SKM-1 treated with dmso at 0.1 percent for 144 hours (cell line): ENCODE measurements at regions not wholly inside any gene's neighbourhood (a gene's known extent, or its start where the extent isn't known, plus 50 kb on each side); places are given as distances from the start of the nearest gene placed in this dataset.
"Not testable (repeated sequence)": the region's sequence is repeated elsewhere in the genome, so short reads cannot be mapped to it uniquely, and the experiment has no call there.

ENCODE experiments used
- DNase-seq: peaks from one replicate; lab custom pipeline; 2025; ENCODE audit not compliant: unreplicated experiment; lab: John Stamatoyannopoulos, UW

DNA sequence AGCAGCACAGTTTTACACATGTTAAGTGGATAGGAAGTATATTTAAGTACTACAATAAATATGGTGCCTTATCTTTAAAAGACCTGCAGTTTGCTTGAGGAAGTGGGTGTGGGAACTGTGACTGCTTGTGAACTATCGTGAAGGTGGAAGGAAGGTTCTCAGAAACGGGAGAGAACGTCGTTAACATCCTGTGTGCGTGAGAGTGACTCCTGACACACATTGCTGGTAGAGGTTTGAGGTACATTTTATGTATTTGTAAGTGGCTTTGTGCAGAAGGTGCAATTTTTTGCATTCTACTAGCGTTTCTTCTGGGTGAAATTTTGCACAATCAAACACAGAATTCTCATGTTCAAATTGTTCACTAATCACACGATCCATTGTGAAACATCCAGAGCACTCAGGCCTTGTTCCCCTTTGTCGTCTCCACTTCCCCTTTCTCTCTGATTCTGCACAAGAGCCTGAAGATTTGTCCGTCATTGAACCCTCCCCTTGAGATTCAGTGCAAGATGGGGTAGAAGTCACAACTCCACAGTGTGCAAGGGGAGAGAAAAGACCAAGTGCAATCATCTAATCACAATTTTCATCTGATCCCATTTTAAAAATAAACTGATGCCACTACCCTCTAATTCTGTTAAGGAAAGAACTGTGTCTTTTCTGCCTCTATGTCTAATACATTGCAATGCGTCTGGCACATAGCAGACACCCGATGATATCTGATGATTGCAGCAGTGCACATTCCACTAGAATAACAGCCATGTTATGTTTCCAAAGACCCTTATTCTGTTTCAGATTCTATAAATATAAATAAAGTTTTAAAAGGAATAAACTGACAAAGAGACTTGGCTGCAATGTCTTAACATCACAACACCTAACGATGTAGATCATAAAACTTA is 279.9 kb downstream of the NEBL start:
- peak; percentile 66 for DNase-seq

DNA sequence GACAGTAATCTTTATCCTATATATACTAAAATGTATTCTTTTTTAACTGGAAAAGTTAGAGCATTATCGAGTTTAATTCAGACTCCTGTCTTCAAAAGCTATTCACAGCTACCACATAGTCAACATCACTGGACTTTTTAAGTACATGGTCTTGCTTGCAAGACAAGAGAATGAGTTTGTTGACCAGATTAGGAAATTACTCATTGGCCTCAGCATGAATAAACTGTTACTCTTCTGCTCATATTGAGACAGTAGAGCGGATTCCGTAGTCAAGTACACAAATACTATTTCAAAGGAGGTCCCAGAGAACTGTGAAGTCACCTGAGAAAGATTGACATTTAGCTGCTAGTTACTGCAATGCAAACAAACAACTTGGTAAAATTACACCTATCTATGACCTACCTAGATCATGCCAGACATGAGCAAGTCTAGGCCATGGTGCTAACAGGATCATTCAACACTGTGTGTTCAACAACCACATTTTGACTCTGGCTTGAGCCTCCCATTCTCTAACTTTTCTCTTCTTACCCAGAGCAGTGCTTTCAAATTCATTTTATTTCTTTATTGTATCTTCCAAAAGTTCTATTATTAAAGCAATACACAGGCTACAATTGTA is 280.9 kb downstream of the NEBL start:
- DNase-seq, result no peak

DNA sequence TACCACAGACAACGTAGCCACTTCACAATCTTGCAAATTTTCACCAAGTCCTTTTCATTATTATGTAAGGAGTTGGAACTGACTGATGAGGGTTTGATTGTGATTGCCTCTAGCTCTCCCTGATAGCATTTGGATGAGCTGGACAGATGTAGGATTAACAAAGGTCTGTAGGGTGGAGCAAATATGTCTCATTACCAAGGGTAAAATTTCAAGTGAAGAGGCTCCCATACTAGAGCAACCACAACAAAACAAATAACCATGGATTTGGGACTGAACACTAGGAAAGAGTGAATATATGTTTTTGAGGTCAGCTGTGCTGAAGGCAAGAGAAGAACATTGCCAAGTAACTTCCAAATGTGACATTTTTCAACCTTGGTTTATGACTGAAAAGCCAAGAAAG is 281.7 kb downstream of the NEBL start:
- no peak for DNase-seq

DNA sequence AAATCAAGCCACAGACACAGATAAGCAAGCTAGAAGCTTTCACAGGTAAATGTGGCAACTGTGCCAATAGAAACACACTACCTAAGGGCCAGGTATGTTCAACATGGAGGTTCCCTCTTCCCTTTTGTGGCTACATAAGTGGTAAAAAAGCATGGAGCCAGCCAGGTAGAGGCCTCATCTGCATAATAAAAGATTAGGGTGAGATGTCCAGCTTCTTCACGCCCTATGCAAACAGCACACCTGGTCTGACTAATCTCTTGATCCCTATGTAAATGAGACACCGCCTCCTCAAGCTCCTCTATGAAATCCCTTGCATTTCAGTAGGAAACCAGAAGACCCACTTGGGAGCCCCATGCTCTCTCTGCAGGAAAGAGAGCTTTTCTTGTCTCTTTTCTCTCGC is 282.2 kb downstream of the NEBL start:
- no peak for DNase-seq

DNA sequence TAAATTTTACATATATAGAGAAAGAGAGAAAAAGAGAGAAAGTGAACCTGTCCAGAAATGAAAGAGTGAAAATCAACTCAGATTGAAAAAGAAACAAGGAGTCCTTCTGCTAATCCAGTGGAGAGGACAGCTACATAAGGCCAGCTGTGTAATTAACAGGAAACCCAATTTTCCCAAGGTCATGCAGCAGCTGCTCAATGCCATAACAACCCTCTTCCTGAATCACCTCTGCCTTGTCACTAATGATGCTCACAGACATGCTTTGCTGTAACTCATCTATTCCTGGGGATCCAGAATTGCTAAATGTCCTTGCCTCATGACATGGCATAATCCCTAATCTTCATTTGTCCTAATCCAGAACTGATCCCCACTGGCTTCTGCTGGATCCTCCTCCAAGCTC is 288.6 kb downstream of the NEBL start:
- DNase-seq, result no peak

DNA sequence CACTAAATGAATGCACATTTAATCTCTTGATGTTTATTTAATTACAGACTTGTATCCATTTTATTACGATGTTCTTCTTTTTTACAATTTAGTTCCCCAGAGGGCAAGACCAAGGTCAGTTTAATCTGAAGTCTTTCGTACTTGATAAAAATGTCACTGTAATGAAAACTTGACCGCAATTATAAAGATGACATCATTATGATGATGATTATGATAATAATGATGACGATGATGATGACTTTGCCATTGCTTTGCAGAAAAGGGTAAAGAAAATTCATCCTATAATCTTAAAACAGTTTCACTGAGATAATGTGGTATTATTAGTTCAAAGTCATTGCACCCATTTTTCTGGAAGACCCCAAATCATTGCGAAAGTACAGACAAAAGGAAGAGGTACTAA is 290.1 kb downstream of the NEBL start:
- no peak for DNase-seq

DNA sequence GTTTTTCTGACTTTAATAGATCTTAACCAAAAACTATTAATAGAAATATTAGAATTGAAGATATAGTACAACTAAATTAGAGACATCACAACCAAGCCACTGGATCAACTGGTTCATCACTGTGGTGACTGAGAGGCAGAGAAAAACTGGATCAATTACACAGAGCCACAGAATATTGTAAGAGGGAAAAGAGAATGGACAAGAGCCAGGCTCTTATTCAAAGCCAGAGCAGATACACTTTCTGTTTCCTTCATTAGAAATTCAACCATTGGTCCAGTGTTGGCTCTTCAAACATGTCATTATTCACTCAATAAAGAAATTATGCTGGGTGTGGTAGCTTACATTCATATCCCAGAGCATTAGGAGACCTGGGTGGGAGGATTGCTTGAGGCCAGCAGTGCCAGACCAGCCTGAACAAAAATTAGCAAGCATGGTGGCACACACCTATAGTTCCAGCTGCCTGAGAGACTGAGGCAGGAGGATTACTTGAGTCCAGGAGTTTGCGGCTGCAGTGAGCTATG is 295.1 kb downstream of the NEBL start:
- DNase-seq, result no peak

DNA sequence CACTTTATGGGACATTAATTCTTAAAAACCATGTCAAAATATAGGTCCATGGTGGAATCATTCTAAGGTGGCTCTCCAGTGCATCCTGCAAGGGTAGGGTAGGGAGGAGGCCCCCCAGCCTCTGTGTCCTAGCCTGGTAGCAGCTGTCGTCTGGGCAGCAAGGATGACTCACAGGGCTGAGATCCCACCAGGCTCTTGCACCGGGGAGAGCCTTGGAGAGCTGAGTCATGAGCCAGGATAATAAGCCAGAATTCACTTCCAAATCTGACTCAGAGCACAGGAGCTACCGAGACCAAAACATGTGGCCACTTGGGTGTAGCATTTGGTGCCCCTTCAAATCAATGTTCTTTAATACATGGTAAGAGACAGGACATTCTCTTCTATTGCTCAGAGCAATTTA is 298.5 kb downstream of the NEBL start:
- no peak for DNase-seq

DNA sequence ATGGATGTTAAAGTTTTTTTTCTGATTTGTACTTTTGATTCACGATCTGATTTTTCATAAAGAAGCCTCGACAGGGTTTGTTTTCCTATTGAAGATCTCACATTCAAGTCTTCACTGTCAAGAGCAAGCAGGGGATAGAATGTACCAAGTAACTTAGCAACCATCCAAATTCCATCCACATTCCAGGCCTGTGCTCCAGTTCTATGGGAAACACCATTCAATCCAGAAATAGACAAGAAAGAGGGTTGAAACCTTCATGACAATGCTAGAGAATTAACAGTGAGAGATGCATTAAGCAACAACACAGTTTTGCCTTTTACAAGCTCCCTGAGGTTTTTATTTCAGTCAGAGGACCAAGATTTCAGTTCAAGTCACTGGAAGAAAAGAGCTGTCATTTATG is 300.2 kb downstream of the NEBL start:
- DNase-seq, result no peak

DNA sequence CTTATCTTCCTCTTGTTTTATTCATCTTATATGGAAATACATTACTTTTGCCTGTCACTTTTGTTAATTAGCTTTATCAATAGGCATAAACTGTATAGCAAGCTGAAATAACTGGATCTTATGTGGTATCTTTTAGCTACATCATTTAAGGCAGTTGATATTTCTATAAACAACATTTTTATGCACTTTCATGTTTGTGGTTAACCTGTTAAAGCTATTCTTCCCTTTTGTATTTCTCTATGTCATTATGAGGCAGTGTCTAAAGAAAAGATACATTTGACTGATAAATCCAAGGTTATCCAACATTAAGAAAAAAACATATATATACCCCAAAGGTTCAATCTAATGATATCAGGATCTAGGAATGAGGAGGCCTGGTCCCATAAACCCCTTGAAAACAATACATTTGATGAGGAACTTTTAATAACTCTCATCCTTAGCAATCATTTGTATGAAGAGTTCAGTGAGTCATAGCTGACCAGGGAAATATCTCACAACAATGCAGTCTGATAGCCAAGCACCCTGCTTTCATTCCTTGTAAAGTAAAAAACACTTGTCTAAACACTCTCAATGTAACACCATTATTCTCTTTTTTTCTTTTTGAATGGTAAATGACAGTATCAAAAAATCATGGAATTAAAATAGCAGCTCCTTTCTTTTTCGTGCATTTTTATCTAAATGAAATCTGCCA is 300.9 kb downstream of the NEBL start:
- DNase-seq, result no peak

DNA sequence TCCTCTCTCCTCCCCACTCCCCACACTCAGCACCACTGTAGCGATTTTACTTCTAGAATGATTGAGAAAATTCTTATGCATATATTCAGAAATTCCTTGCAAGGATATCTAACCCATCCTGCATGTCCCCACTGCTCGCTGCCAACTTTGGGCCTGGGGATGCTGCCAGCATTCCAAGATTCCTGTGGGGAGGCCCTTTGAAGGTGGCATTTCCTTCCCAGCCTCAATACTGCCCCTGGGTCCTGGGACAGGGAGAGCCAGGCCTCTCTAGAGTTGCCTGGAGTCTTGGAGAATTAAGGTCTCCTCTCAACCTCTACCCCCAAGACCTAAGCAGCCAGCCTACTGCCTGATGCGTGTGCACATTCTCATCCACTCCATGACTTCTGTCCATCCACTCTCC is 303.5 kb downstream of the NEBL start:
- DNase-seq, result no peak

DNA sequence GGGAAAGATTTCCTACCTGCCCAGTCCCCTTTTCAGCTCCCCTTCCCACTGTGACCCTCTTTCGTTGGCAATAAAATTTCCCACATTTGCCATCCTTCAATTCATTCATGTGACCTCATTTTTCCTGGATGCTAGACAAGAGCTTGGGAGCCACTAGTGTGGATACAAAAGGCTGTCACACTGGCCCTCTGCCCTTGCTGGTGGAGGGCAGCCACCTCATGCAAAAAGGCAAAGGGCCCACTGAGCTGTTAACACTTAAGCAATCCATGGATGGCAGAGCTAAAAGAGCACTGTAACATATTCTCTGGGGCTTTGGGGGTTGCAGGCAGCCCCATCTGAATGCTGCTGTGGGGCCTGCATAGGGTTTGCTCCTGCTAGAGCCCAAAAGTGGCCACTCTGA is 315.1 kb downstream of the NEBL start:
- no peak for DNase-seq

DNA sequence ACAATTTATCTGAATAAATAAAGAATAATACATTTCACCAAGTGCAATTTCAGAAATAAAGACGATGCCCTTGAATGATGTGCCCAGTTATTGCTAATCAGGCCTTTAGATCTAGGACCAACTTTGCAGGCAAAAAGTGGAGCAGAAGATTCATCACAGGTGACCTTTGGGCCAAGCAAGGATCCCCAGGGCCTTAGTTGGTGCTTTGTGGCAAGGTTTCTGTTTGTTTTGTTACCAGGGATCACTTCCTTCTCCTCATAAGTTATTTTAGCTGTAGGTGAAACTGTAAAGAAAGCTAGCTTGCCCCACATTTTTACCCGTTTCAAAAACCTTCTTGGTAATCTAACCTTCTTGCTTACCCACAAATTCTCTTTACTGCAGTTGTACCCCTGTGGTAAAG is 323.2 kb downstream of the NEBL start:
- DNase-seq, result no peak

DNA sequence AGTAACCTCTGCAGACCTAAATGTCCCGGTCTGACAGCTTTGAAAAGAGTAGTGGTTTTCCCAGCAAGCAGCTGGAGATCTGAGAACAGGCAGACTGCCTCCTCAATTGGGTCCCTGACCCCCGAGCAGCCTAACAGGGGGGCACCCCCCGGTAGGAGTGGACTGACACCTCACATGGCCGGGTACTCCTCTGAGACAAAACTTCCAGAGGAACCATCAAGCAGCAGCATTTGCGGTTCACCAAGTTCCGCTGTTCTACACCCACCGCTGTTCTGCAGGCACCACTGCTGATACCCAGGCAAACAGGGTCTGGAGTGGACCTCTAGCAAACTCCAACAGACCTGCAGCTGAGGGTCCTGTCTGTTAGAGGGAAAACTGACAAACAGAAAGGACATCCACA is 341.1 kb downstream of the NEBL start:
- not testable (repeated sequence) for DNase-seq

DNA sequence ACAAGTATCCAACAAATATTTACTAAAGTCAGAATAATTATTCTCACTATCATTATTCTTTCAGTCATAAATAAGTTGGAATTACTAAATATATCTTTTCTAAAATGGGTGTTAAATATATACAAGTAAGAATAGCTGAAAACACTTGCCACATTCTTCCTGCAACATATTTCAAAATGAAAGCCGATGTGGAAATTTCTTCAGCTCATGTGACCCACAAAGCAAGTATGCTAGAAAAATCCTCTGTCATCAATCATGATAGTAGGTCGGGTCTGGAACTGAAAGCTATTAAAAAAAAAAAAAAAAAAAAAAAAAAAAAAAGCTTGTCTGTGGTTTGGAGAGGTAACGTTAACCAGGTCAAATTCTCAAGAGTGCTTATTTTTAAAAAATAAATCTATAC is 344.7 kb downstream of the NEBL start:
- no peak for DNase-seq

DNA sequence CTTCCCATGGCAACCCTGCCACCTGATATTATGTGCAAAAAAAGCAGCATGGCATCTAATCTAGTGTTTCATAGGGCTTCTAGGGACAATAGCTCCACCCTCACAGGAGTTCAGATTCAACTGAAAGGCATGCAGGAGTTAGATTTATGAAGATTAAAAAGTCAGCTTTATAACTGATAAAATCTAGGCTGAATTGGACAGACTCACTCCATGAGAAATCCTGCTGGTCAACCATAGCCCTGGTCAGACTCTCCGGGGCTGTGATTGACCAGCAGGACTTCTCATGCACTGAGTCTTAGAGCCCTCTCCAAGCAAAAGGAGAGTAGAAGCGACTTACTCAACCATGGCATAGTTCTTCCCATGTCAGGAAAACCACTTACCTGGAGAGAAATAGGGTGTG is 345.4 kb downstream of the NEBL start:
- DNase-seq, result no peak

DNA sequence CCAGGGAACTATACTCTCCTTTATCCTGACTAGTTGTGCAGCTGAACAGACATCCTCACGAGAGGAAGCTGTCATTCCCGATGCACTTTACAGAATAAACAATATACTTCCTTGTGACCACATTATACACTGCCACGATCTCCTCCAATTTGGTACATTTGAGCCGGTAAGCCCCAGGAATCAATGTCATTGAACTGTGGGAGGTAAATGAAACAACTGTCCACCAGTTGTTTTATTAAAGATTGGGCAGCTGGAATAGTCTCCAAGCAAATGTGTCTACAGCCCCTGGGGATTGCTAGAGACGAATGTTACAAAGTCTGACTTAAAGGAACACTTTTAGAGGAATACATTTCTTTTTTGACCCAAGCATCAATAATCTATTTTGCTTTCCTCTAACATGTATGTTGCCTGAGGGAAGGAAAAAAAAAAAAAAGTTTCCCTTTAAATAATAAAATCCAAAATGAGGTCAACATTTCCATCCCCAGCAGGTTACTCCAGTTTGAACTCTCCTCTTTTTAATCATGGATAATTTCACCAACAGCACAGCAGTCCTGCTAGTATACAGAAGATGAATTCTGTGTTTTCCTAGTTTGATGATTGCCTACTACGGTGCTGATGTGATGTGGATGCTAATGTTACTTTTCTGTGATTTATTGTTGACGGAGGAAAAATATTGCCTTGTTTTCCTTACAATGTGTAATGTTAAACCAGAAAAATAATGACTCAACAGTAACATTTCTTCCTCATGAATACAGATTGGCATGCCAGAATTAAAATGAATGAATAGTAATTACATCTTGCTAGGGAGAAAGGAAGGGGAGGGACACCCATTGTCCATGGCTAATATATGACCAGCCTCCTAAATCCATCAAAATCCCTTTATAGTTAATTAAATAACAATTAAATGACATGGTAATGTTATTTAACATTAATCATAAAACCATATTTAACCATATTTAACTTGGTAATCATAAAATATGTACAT is 360.9 kb downstream of the NEBL start:
- no peak for DNase-seq

DNA sequence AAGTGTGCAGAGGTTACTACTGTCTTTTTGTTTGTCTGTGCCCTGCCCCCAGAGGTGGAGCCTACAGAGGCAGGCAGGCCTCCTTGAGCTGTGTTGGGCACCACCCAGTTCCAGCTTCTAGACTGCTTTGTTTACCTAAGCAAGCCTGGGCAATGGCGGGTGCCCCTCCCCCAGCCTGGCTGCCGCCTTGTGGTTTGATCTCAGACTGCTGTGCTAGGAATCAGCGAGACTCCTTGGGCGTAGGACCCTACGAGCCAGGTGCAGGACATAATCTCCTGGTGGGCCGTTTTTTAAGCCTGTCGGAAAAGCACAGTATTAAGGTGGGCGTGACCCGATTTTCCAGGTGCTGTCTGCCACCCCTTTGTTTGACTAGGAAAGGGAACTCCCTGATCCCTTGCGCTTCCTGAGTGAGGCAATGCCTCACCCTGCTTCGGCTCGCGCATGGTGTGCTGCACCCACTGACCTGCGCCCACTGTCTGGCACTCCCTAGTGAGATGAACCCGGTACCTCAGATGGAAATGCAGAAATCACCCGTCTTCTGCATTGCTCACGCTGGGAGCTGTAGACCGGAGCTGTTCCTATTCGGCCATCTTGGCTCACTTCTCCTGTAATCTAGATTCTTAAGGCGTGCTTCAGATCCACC is 365.7 kb downstream of the NEBL start:
- not testable (repeated sequence) for DNase-seq

DNA sequence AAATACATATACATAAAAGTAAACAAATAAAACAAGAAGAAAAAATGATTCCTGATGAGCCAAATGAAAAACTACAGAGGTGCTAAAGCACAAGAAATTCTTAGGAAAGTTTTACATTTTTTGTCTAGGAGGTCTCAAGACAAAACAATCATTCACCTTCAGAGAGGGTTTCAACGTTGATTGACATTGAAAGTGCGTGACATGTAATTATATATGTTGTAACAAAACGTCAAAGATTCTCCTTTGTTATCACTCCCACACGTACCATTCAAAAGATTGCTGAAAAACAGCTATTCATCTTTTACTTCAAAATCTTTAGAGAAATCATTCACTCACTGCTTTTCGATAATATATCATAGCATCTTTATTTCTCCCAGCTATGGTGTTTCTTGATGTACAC is 375.9 kb downstream of the NEBL start:
- no peak for DNase-seq

DNA sequence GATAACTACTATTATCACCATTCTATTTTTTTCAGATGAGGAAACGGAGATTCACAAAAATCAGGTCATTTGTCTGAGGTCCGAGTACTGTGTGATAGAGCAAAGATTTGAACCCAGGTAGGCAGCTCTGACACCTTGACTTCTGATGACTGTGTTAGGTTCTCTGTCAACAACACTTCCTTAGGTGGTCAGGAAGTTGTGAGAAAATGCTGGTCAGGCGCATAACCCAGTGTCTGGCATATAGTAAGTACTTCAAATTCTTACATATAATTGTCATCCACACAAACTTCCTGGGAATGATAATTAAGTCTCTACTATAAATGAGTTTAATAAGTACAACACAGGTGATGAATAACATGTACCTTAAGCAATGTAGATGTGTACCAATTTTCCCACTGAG is 381.5 kb downstream of the NEBL start:
- no peak for DNase-seq
